HCT116 (cell line): ENCODE measurements at regions not wholly inside any gene's neighbourhood (a gene's known extent, or its start where the extent isn't known, plus 50 kb on each side); places are given as distances from the start of the nearest gene placed in this dataset.

Experiments used
- CEBPB ChIP-seq: IDR thresholded peaks from 2 replicates; pipeline ENCODE4 v1.6.1; 2012; ENCODE audit warnings: low read depth
- EZH2 ChIP-seq: fragments of 200-600 bp; sonication (generic); IDR thresholded peaks from 2 replicates; pipeline ENCODE4 v1.6.1; 2017; ENCODE audit warnings: antibody characterized with exemption, mixed run types
- EZH2phosphoT487 ChIP-seq: fragments of 200-600 bp; IDR thresholded peaks from 2 replicates; pipeline ENCODE4 v1.6.1; 2018; ENCODE audit warnings: antibody characterized with exemption, borderline replicate concordance
- JUND ChIP-seq: IDR thresholded peaks from 2 replicates; pipeline ENCODE4 v1.6.1; 2012
- MAX ChIP-seq: IDR thresholded peaks from 2 replicates; pipeline ENCODE4 v1.6.1; 2012
- POLR2A ChIP-seq: IDR thresholded peaks from 2 replicates; pipeline ENCODE4 v1.7.0; 2011; ENCODE audit warnings: borderline replicate concordance; ENCODE audit not compliant: insufficient read depth, insufficient read length; ENCODE audit errors: extremely low read depth
- POLR2AphosphoS5 ChIP-seq: IDR thresholded peaks from 2 replicates; pipeline ENCODE4 v1.6.1; 2011; ENCODE audit warnings: mild to moderate bottlenecking, low read depth, low read length, moderate library complexity
- SP1 ChIP-seq: IDR thresholded peaks from 2 replicates; pipeline ENCODE4 v1.6.1; 2012; ENCODE audit warnings: low read depth
- YY1 ChIP-seq: IDR thresholded peaks from 2 replicates; pipeline ENCODE4 v1.6.1; 2011; ENCODE audit warnings: low read length, low read depth, moderate library complexity, mild to moderate bottlenecking; ENCODE audit not compliant: insufficient replicate concordance; ENCODE audit errors: extremely low read depth
- ZNF274 ChIP-seq: fragments of 200-500 bp; sonication (Bioruptor generic); IDR thresholded peaks from 2 replicates; pipeline ENCODE4 v1.6.1; 2014; ENCODE audit warnings: mild to moderate bottlenecking, low read depth, low read length, inconsistent platforms
- TF ChIP-seq, protein P1 (sequence below), 3 experiments: fragments of 200-600 bp in 1 of 3; sonication (generic) in 1 of 3; IDR thresholded peaks in 2 of 3; conservative IDR thresholded peaks in 1 of 3; 2 replicates each; pipeline ENCODE4 v1.5.1; 2012 to 2017; ENCODE audit warnings: low read depth in 2 of 3, low read length in 2 of 3, antibody characterized with exemption in 1 of 3, borderline replicate concordance in 1 of 3, control low read depth in 1 of 3, mild to moderate bottlenecking in 1 of 3, mixed read lengths in 1 of 3, mixed run types in 1 of 3, moderate library complexity in 1 of 3; ENCODE audit not compliant: insufficient read depth in 1 of 3
- TF ChIP-seq, protein P2 (sequence below): IDR thresholded peaks from 2 replicates; pipeline ENCODE4 v1.6.1; 2011; ENCODE audit warnings: mild to moderate bottlenecking, low read length, moderate library complexity; ENCODE audit not compliant: insufficient replicate concordance; ENCODE audit errors: extremely low read depth
- TF ChIP-seq, protein P3 (sequence below): IDR thresholded peaks from 2 replicates; pipeline ENCODE4 v1.6.1; 2012

DNA sequence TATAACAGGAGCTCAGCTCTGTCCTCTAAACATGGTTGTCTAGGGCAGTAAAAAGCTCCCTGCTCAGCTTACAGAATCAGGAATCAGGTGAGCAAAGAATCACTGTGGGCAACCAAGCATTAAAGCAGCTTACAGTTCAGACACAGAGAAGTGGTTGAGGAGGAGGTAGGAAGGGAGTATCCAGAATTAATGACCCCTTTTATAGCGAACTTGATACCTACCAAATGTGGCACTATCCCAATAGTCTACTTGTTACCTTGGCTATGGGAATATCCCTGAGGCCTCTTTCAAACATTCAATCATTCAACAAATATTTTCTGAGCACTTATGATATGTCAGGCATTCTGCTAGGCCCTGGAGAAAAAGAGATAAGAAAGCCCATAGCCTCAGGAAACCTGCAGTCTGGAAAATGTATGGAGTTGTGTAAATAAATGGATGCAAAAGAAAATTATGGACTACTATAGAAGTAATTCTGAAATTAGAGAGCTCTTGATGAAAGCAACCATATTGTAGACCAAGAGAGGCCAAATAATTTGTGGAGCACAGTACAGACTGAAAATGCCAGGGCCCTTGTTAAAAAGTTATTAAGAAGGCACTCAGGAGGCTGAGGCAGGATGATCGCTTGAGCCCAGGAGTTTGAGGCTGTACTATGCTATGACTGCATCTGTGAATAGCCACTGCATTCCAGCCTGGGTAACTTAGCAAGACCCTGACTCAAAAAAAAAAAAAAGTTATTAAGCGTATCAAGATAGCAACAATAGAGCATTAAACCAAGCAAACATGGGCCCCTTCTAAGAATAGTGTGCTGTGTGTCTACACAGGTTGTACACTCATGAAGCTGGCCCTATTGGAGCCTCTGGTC lies 134.0 kb upstream of the CPSF6 start:
- TF ChIP-seq EZH2 (no peak), ZNF274 (no peak), JUND (no peak), MAX (no peak), POLR2A (no peak), POLR2AphosphoS5 (no peak), YY1 (no peak), EZH2phosphoT487 (no peak), CEBPB (no peak), SP1 (no peak)
- TF ChIP-seq, protein P1, sequence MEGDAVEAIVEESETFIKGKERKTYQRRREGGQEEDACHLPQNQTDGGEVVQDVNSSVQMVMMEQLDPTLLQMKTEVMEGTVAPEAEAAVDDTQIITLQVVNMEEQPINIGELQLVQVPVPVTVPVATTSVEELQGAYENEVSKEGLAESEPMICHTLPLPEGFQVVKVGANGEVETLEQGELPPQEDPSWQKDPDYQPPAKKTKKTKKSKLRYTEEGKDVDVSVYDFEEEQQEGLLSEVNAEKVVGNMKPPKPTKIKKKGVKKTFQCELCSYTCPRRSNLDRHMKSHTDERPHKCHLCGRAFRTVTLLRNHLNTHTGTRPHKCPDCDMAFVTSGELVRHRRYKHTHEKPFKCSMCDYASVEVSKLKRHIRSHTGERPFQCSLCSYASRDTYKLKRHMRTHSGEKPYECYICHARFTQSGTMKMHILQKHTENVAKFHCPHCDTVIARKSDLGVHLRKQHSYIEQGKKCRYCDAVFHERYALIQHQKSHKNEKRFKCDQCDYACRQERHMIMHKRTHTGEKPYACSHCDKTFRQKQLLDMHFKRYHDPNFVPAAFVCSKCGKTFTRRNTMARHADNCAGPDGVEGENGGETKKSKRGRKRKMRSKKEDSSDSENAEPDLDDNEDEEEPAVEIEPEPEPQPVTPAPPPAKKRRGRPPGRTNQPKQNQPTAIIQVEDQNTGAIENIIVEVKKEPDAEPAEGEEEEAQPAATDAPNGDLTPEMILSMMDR (IDR thresholded peaks at IDR 0.05 in 2 of 3, conservative IDR thresholded peaks at IDR 0.05 in 1 of 3; ENCODE audit: borderline replicate concordance in 1 of 3, insufficient read depth in 1 of 3, low read depth in 2 of 3, low read length in 2 of 3) = no peak
- TF ChIP-seq, protein P2, sequence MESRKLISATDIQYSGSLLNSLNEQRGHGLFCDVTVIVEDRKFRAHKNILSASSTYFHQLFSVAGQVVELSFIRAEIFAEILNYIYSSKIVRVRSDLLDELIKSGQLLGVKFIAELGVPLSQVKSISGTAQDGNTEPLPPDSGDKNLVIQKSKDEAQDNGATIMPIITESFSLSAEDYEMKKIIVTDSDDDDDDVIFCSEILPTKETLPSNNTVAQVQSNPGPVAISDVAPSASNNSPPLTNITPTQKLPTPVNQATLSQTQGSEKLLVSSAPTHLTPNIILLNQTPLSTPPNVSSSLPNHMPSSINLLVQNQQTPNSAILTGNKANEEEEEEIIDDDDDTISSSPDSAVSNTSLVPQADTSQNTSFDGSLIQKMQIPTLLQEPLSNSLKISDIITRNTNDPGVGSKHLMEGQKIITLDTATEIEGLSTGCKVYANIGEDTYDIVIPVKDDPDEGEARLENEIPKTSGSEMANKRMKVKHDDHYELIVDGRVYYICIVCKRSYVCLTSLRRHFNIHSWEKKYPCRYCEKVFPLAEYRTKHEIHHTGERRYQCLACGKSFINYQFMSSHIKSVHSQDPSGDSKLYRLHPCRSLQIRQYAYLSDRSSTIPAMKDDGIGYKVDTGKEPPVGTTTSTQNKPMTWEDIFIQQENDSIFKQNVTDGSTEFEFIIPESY = no peak
- TF ChIP-seq, protein P3, sequence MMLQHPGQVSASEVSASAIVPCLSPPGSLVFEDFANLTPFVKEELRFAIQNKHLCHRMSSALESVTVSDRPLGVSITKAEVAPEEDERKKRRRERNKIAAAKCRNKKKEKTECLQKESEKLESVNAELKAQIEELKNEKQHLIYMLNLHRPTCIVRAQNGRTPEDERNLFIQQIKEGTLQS = no peak
